B cell (primary cell): ENCODE measurements at regions not wholly inside any gene's neighbourhood (a gene's known extent, or its start where the extent isn't known, plus 50 kb on each side); places are given as distances from the start of the nearest gene placed in this dataset.

ENCODE experiments used
- EZH2 ChIP-seq: IDR thresholded peaks from 2 replicates; pipeline ENCODE4 v1.6.1; 2012; ENCODE audit warnings: borderline replicate concordance, low read depth, mild to moderate bottlenecking, moderate library complexity, low read length; ENCODE audit not compliant: insufficient read depth, poor library complexity, severe bottlenecking
- TF ChIP-seq, protein P1 (sequence below): fragments of 200-600 bp; IDR thresholded peaks from one replicate; pipeline ENCODE4 v1.8.0; 2022; ENCODE audit warnings: antibody characterized with exemption, mild to moderate bottlenecking

DNA sequence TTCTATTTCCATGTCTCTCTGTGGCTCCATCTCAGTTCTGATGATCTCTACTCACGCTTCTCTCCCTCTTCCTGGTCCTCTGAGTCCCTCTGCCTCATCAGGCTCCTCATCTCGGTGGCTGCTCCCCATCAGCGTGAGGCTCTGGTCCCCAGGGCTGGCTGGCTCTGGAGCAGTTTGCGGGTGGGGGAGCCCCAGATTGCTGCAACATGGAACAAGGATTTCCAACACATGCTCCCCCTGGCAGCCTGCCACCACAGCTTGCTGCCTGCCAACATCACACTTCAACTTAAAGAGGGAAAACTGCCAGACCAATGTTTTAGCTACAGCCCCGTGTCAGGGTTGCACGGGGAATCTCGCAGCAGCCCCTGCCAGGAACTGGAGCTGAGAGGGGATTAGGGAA, 77.2 kb upstream of the NEK6 start:
- TF ChIP-seq, protein P1, sequence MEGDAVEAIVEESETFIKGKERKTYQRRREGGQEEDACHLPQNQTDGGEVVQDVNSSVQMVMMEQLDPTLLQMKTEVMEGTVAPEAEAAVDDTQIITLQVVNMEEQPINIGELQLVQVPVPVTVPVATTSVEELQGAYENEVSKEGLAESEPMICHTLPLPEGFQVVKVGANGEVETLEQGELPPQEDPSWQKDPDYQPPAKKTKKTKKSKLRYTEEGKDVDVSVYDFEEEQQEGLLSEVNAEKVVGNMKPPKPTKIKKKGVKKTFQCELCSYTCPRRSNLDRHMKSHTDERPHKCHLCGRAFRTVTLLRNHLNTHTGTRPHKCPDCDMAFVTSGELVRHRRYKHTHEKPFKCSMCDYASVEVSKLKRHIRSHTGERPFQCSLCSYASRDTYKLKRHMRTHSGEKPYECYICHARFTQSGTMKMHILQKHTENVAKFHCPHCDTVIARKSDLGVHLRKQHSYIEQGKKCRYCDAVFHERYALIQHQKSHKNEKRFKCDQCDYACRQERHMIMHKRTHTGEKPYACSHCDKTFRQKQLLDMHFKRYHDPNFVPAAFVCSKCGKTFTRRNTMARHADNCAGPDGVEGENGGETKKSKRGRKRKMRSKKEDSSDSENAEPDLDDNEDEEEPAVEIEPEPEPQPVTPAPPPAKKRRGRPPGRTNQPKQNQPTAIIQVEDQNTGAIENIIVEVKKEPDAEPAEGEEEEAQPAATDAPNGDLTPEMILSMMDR, result no peak
- TF ChIP-seq EZH2, result no peak
